ENCODE measurements at regions not wholly inside any gene's neighbourhood (a gene's known extent, or its start where the extent isn't known, plus 50 kb on each side); places are given as distances from the start of the nearest gene placed in this dataset.

GRCh38 chr22:47465222-47465621, 702.8 kb downstream of the TBC1D22A start:
- 81 to 92% (median 88%) methylated on average over 8 of the region's 8 CpGs for WGBS, 3 donors
- H3K27ac ChIP-seq (ENCODE audit: low read depth, low read length): no peak overlapping the region

- 58 to 84% (median 80%) methylated on average over 8 of the region's 8 CpGs for WGBS, 3 donors
- no peak overlapping the region for H3K27ac ChIP-seq (ENCODE audit: low read depth, low read length)
These were observed 700.8 kb downstream of the TBC1D22A start for GRCh38 chr22:47463220-47463619.

GRCh38 chr22:47460861-47461260, 698.4 kb downstream of the TBC1D22A start:
- 73 to 85% (median 83%) methylated on average over 5 of the region's 5 CpGs for WGBS, 3 donors
- no peak overlapping the region for H3K27ac ChIP-seq (ENCODE audit: low read depth, low read length)

- no peak overlapping the region for H3K27ac ChIP-seq (ENCODE audit: low read depth, low read length)
- WGBS, 3 donors: 58 to 85% (median 83%) methylated on average over 3 of the region's 3 CpGs
These were observed 697.7 kb downstream of the TBC1D22A start for GRCh38 chr22:47460176-47460575.

GRCh38 chr22:47458348-47458747, 695.9 kb downstream of the TBC1D22A start:
- WGBS, 3 donors: 75 to 89% (median 89%) methylated on average over 8 of the region's 8 CpGs
- no peak overlapping the region for H3K27ac ChIP-seq (ENCODE audit: low read depth, low read length)

GRCh38 chr22:47457509-47458300, 695.3 kb downstream of the TBC1D22A start:
- 84 to 90% (median 88%) methylated on average over 23 of the region's 23 CpGs for WGBS, 3 donors
- no peak overlapping the region for H3K27ac ChIP-seq (ENCODE audit: low read depth, low read length)

GRCh38 chr22:47457021-47457420, 694.6 kb downstream of the TBC1D22A start:
- WGBS, 3 donors: 81 to 90% (median 90%) methylated on average over 14 of the region's 14 CpGs

GRCh38 chr22:47456031-47456430, 693.6 kb downstream of the TBC1D22A start:
- no peak overlapping the region for H3K27ac ChIP-seq (ENCODE audit: low read depth, low read length)
- WGBS, 3 donors: 78 to 87% (median 79%) methylated on average over 11 of the region's 11 CpGs

More at GRCh38 chr22:47457021-47457420, 694.6 kb downstream of the TBC1D22A start:
- H3K27ac ChIP-seq (ENCODE audit: low read depth, low read length): no peak overlapping the region

GRCh38 chr22:47453049-47453448, 690.6 kb downstream of the TBC1D22A start:
- WGBS, 3 donors: 73 to 95% (median 91%) methylated on average over 6 of the region's 6 CpGs
- no peak overlapping the region for H3K27ac ChIP-seq (ENCODE audit: low read depth, low read length)

GRCh38 chr22:47452184-47452583, 689.7 kb downstream of the TBC1D22A start:
- H3K27ac ChIP-seq (ENCODE audit: low read depth, low read length): no peak overlapping the region
- 76 to 83% (median 80%) methylated on average over 2 of the region's 2 CpGs for WGBS, 3 donors

GRCh38 chr22:47450876-47451475, 688.5 kb downstream of the TBC1D22A start:
- WGBS, 3 donors: 55 to 72% (median 68%) methylated on average over 9 of the region's 9 CpGs
- no peak overlapping the region for H3K27ac ChIP-seq (ENCODE audit: low read depth, low read length)

- H3K27ac ChIP-seq (ENCODE audit: low read depth, low read length): no peak overlapping the region
- WGBS, 3 donors: 67 to 82% (median 80%) methylated on average over 12 of the region's 12 CpGs
These were observed 687.2 kb downstream of the TBC1D22A start for GRCh38 chr22:47449508-47450270.

- H3K27ac ChIP-seq (ENCODE audit: low read depth, low read length): no peak overlapping the region
- WGBS, 3 donors: 72 to 86% (median 85%) methylated on average over 19 of the region's 19 CpGs
These were observed 686.1 kb downstream of the TBC1D22A start for GRCh38 chr22:47448231-47449223.

GRCh38 chr22:47446821-47447810, 684.7 kb downstream of the TBC1D22A start:
- no peak overlapping the region for H3K27ac ChIP-seq (ENCODE audit: low read depth, low read length)
- WGBS, 3 donors: 79 to 91% (median 90%) methylated on average over 28 of the region's 28 CpGs

- H3K27ac ChIP-seq (ENCODE audit: low read depth, low read length): no peak overlapping the region
- WGBS, 3 donors: 81 to 89% (median 88%) methylated on average over 8 of the region's 8 CpGs
These were observed 683.9 kb downstream of the TBC1D22A start for GRCh38 chr22:47446331-47446730.

- WGBS, 3 donors: 64 to 80% (median 71%) methylated on average over 10 of the region's 10 CpGs
- H3K27ac ChIP-seq (ENCODE audit: low read depth, low read length): no peak overlapping the region
These were observed 683.4 kb downstream of the TBC1D22A start for GRCh38 chr22:47445716-47446290.

GRCh38 chr22:47445212-47445611, 682.8 kb downstream of the TBC1D22A start:
- WGBS, 3 donors: 85 to 93% (median 90%) methylated on average over 5 of the region's 5 CpGs
- no peak overlapping the region for H3K27ac ChIP-seq (ENCODE audit: low read depth, low read length)
